Heart left ventricle (tissue), 16 donors: ENCODE measurements at regions not wholly inside any gene's neighbourhood (a gene's known extent, or its start where the extent isn't known, plus 50 kb on each side); places are given as distances from the start of the nearest gene placed in this dataset.
"Not testable (repeated sequence)": the region's sequence is repeated elsewhere in the genome, so short reads cannot be mapped to it uniquely, and the experiment has no call there.

Source experiments
- ATAC-seq, 4 donors: fragments of 200-7000 bp; cut with Tn5 transposase; one replicate each; pipeline ENCODE4 v1.9.1; 2020 to 2022; ENCODE audit warnings: moderate library complexity in 4 of 4, mild to moderate bottlenecking in 3 of 4, moderate number of reproducible peaks in 1 of 4
- DNase-seq, 5 donors: peaks; one replicate each; pipeline ENCODE4 v3.0.0-alpha.2; 2020
- H3K27ac ChIP-seq, 12 donors: fragments of 200-600 bp; sonication (generic) in 4 of 12; one replicate each; pipeline versions ENCODE4 v1.5.0 to v1.8.0; 2016 to 2022; ENCODE audit warnings: mild to moderate bottlenecking in 2 of 12
- H3K27me3 ChIP-seq, 9 donors: fragments of 200-600 bp; sonication (generic) in 2 of 9; one replicate each; pipeline versions ENCODE4 v1.5.1 to v1.8.0; 2016 to 2022; ENCODE audit warnings: mild to moderate bottlenecking in 3 of 9
- H3K36me3 ChIP-seq, 9 donors: fragments of 200-600 bp; sonication (generic) in 2 of 9; one replicate each; pipeline versions ENCODE4 v1.5.0 to v1.8.0; 2018 to 2022; ENCODE audit warnings: mild to moderate bottlenecking in 2 of 9
- H3K4me1 ChIP-seq, 12 donors: fragments of 200-600 bp; sonication (generic) in 4 of 12; one replicate each; pipeline versions ENCODE4 v1.5.0 to v1.8.0; 2016 to 2022; ENCODE audit warnings: mild to moderate bottlenecking in 3 of 12
- H3K4me3 ChIP-seq, 12 donors: fragments of 200-600 bp; sonication (generic) in 4 of 12; one replicate each; pipeline versions ENCODE4 v1.5.0 to v1.8.0; 2017 to 2022; ENCODE audit warnings: mild to moderate bottlenecking in 9 of 12, moderate library complexity in 4 of 12
- H3K9me3 ChIP-seq, 12 donors: fragments of 200-600 bp; sonication (generic) in 4 of 12; one replicate each; pipeline versions ENCODE4 v1.5.0 to v1.8.0; 2016 to 2022; ENCODE audit warnings: mild to moderate bottlenecking in 1 of 12
- CTCF ChIP-seq, 12 donors: fragments of 200-600 bp; sonication (generic) in 4 of 12; IDR thresholded peaks; one replicate each; pipeline versions ENCODE4 v1.5.0 to v1.8.0; 2018 to 2022; ENCODE audit warnings: antibody characterized with exemption in 12 of 12, mild to moderate bottlenecking in 5 of 12
- POLR2A ChIP-seq, 2 donors: fragments of 450-650 bp; IDR thresholded peaks; one replicate each; pipeline ENCODE4 v1.6.1; 2017; ENCODE audit warnings: antibody characterized with exemption in 2 of 2, mild to moderate bottlenecking in 2 of 2, moderate library complexity in 2 of 2
- WGBS, 4 donors: extraction: QIAGEN DNeasy Blood & Tissue Kit in 2 of 4; methylation state at CpG; one replicate each; pipeline versions ENCODE4 v1.1.5 to v1.1.7; 2013 to 2018; 5-methylcytosine and 5-hydroxymethylcytosine counted together
- intact Hi-C, 10 donors: fragments of 100-400 bp; cut with DNase I; formaldehyde crosslinking; loops; one replicate each; pipeline versions ENCODE4 v1.11.1 to v1.14.2; 2022
- donor health status: ischemic (EF 13 %, LVEDD 7.1; RV severe dilation, severe dysfunction).
- donor health status: healthy with polysubstance abuse.
- donor health status: DM: no; HTN: yes; CAD: no.
- donor health status: DM: no; HTN: no; CAD: no.
- donor health status: ischemic (EF 25% LVEDD 6.9; RV normal size, moderate dysfunction).
- donor health status: ischemic (EF 25% LVEDD 5.7; RV mildly dilated, moderate dysfunction).
- donor health status: healthy.
- donor health status: DM: yes; HTN: yes; CAD: no.
- donor health status: ischemic (EF 35%, LVEDD 5.7; RV mildly dilated, moderate dysfunction).
- donor health status: nonischemic (EF 11% LVEDD 7.7; RV severe dilation, severe dysfunction).
- donor health status: DM: yes; HTN: yes; CAD: no.
- donor health status: PGD.
- donor health status: ischemic (EF 29% LVEDD 5.4; RV normal size, mild dysfunction).
- donor health status: nonischemic (EF 23%, LVEDD 6.1; RV moderate dilation, normal function).

DNA sequence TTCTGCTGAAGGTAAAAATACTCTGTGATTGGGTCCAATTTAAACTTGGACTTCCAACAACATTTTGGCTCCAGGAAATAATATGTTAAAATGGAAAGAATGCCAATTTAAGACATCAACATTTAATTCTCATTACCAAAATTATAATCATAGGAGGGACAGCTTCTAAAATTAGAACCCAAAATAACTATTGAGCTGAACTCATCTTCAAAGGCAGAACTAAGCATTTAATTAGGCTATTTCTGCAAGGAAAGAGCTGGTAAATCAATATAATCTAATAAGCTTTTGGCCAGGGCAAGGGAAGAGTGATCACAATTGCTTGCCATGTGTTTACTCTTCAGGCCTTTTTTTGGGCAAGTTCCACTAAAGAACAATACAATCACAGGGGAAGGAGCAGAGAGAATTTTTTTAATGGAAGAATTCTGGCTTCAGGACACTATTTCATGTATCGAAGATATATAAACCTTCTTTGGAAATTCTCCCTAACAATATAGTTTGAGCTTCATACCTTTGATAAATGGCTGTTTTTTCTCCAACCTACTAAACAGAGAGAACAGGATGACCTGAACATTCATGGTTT, 133.1 kb upstream of the PTBP2 start:
- Histone ChIP-seq H3K4me3 (no peak overlapping the region), H3K27me3 (no peaks in the 10 kb centered on the region), H3K36me3 (no peaks in the 10 kb centered on the region), H3K9me3 (peaks cover 0 to 5% (median 0%) of the 10 kb centered on the region in 12 donors), H3K27ac (no peak overlapping the region), H3K4me1 (no peaks in the 10 kb centered on the region)
- intact Hi-C loops = no loop called here
- DNase-seq = no peak
- ATAC-seq = no peak
- TF ChIP-seq POLR2A (IDR thresholded peaks at IDR 0.05) (no peak), CTCF (IDR thresholded peaks at IDR 0.05) (no peak)
- 20 to 69% (median 44%) methylated on average over 1 of the region's 1 CpG for WGBS, 4 donors

- H3K4me3 ChIP-seq, H3K9me3 ChIP-seq, DNase-seq, ATAC-seq, H3K27ac ChIP-seq, H3K4me1 ChIP-seq, H3K36me3 ChIP-seq, H3K27me3 ChIP-seq, intact Hi-C loops: not testable (repeated sequence)
- 85 to 90% (median 86%) methylated on average over 2 of the region's 2 CpGs for WGBS, 4 donors
Observed at GRCh38 chr1:96595530-96595929, 126.1 kb upstream of the PTBP2 start.

DNA sequence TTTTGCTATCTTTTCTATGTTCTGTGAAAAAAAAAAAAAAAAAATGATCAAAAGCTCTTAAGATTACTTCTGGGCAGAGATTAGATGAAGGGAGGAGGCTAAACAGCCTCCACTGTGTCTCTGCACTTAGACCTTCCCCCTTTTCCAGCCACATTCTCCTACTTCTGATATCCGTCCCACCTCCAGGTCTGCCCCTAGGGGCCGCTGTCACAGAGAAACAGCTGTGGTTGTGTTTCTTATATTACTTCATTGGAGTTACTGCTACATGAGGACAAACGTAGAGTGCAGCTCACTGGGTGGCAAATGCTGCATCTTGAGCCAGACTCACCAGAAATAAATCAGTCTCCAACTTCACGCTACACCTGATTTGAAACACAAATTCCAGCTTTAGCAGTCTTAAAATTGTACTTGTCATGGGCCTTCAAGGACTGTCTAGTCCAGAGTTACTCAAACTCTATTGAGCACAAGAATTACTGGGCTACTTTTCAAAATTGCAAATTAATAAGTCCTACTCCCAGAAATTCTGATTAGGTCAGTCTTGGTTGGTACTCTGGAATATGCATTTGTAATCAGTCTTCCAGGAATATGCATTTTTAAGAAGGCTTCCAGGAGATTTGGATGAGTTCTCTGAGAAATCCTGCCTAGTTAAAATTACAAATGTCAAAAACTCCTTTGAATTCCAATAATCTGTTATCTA, 125.2 kb upstream of the PTBP2 start:
- no peak overlapping the region for H3K4me3 ChIP-seq
- no peaks in the 10 kb centered on the region for H3K36me3 ChIP-seq
- WGBS, 4 donors = 32 to 39% (median 39%) methylated on average over 4 of the region's 4 CpGs
- H3K9me3 ChIP-seq = peaks cover 0 to 5% (median 0%) of the 10 kb centered on the region in 12 donors
- H3K27me3 ChIP-seq = no peaks in the 10 kb centered on the region
- no peak for DNase-seq
- no peak for ATAC-seq
- no peaks in the 10 kb centered on the region for H3K4me1 ChIP-seq
- H3K27ac ChIP-seq = no peak overlapping the region
- intact Hi-C loops = no loop called here
- TF ChIP-seq POLR2A (IDR thresholded peaks at IDR 0.05) = no peak
- TF ChIP-seq CTCF (IDR thresholded peaks at IDR 0.05) = peak; percentile 13 to 48 (median 36)

- Histone ChIP-seq H3K9me3 (peaks cover 0 to 5% (median 0%) of the 10 kb centered on the region in 12 donors), H3K27ac (no peak overlapping the region), H3K36me3 (no peaks in the 10 kb centered on the region), H3K4me1 (no peaks in the 10 kb centered on the region), H3K4me3 (no peak overlapping the region), H3K27me3 (no peaks in the 10 kb centered on the region)
- TF ChIP-seq CTCF (IDR thresholded peaks at IDR 0.05) (no peak), POLR2A (IDR thresholded peaks at IDR 0.05) (no peak)
- 62 to 81% (median 69%) methylated on average over 1 of the region's 1 CpG for WGBS, 4 donors
- intact Hi-C loops = no loop called here
- ATAC-seq (no peak), DNase-seq (no peak)
Observed at GRCh38 chr1:96597218-96597617, 124.4 kb upstream of the PTBP2 start.
